Activated T-helper 2 cell treated with anti-CD3 and anti-CD28 coated beads, Interferon-gamma antibody, Interleukin-2, Interleukin-4, amounts not matched to agents 10 μg/mL and 5 μg/mL and 100 μg/mL, durations not matched to agents 14 hours and 24 hours and 36 hours (primary cell): ENCODE measurements at regions not wholly inside any gene's neighbourhood (a gene's known extent, or its start where the extent isn't known, plus 50 kb on each side); places are given as distances from the start of the nearest gene placed in this dataset.

Source experiments
- DNase-seq: peaks from one replicate; pipeline ENCODE4 v3.0.0; 2021; ENCODE audit warnings: low spot score
- H3K27ac Mint-ChIP-seq: one replicate; pipeline ENCODE4 v1.8.0; 2021; ENCODE audit warnings: mixed read lengths
- H3K27me3 Mint-ChIP-seq: one replicate; pipeline ENCODE4 v1.8.0; 2021; ENCODE audit warnings: low read depth, mixed read lengths
- H3K36me3 Mint-ChIP-seq: one replicate; pipeline ENCODE4 v1.8.0; 2021; ENCODE audit warnings: low read depth, mixed read lengths
- H3K4me1 Mint-ChIP-seq: one replicate; pipeline ENCODE4 v1.8.0; 2021; ENCODE audit warnings: low read depth, mixed read lengths
- H3K4me3 Mint-ChIP-seq: one replicate; pipeline ENCODE4 v1.8.0; 2021; ENCODE audit warnings: low read depth, mild to moderate bottlenecking, moderate library complexity, mixed read lengths
- H3K9me3 Mint-ChIP-seq: one replicate; pipeline ENCODE4 v1.8.0; 2021; ENCODE audit warnings: mixed read lengths
- intact Hi-C: fragments of 100-400 bp; cut with micrococcal nuclease; formaldehyde crosslinking; loops from one replicate; pipeline ENCODE4 v1.15.1; 2023

GRCh38 chr12:124490584-124491305 is 76.7 kb downstream of the NCOR2 start:
- no peaks in the 10 kb centered on the region for H3K27me3 Mint-ChIP-seq
- H3K4me3 Mint-ChIP-seq, result no peak overlapping the region
- no peak for DNase-seq
- no peaks in the 10 kb centered on the region for H3K9me3 Mint-ChIP-seq
- peaks cover 16% of the 10 kb centered on the region for H3K4me1 Mint-ChIP-seq
- H3K27ac Mint-ChIP-seq, result no peak overlapping the region
- peaks cover 6% of the 10 kb centered on the region for H3K36me3 Mint-ChIP-seq
- intact Hi-C loops, result loop anchor here (5.0 kb wide), 1 partner anchor 33 kb away; no protein-coding TSS in a partner anchor

DNA sequence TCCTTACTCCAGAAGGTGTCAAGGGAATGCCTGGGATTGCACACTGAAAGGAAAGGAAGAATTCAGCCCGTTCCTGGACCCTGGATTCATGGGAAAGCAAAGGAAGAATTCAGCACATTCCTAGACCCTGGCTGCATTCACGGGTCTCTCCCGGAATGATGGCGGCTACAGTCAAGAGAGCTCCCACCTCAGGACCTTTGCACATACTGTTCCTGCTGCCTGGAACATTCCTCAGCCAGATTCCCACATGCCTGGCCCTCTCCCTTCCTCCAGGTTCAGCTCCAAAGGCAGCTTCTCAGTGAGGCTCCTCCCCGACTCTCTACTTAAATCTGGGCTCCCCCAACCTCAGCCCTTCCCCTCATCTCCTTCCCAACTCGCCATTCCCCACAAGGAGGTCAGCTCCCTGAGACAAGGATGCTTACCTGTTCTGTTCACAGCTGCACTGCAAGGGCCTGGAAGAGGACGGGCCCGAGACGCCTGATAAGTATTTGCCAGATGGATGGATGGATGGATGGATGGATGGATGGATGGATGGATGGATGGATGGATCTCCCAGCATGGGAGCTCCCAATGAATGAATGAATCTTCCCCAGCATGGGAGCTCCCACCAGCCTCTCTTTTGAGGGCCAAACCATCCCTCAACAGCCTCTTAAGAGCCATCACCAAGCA is 77.4 kb downstream of the NCOR2 start:
- peaks cover 6% of the 10 kb centered on the region for H3K36me3 Mint-ChIP-seq
- intact Hi-C loops, result loop anchor here (5.0 kb wide), 1 partner anchor 33 kb away; no protein-coding TSS in a partner anchor

DNA sequence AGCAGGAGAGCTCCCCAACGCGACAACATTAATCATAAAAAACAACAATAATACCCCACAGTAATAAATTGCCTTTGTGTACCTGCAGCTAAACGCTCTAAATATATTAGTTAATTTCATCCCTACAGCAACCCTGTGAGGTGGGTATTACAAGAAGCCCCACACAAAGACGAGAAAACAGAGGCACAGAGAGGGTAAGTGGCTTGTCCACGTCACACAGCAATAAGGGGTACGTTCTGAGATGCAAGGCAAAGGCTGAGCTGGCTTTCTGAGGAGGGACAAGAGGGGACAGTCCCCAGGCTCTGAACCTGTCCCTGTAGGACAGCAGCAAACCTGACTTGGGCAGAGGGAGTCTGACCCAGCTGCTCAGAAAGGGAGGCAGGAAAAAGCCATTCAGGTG is 78.2 kb downstream of the NCOR2 start:
- Mint-ChIP-seq H3K9me3 (no peaks in the 10 kb centered on the region), H3K36me3 (peaks cover 12% of the 10 kb centered on the region), H3K27me3 (no peaks in the 10 kb centered on the region), H3K4me3 (no peak overlapping the region), H3K27ac (no peak overlapping the region), H3K4me1 (peaks cover 16% of the 10 kb centered on the region)
- intact Hi-C loops, result no loop called here
- DNase-seq, result no peak

More for the DNA sequence above, 77.4 kb downstream of the NCOR2 start:
- no peak overlapping the region for H3K27ac Mint-ChIP-seq
- H3K9me3 Mint-ChIP-seq, result no peaks in the 10 kb centered on the region
- no peak for DNase-seq
- peaks cover 15% of the 10 kb centered on the region for H3K4me1 Mint-ChIP-seq
- H3K27me3 Mint-ChIP-seq, result no peaks in the 10 kb centered on the region
- H3K4me3 Mint-ChIP-seq, result no peak overlapping the region

- no peak for DNase-seq
- Mint-ChIP-seq H3K4me3 (no peak overlapping the region), H3K27ac (no peak overlapping the region), H3K27me3 (no peaks in the 10 kb centered on the region), H3K4me1 (peaks cover 12% of the 10 kb centered on the region), H3K9me3 (no peaks in the 10 kb centered on the region), H3K36me3 (peaks cover 15% of the 10 kb centered on the region)
- intact Hi-C loops, result no loop called here
These were observed 78.9 kb downstream of the NCOR2 start for GRCh38 chr12:124488520-124488919.

- no peaks in the 10 kb centered on the region for H3K27me3 Mint-ChIP-seq
- DNase-seq, result no peak
- peaks cover 15% of the 10 kb centered on the region for H3K36me3 Mint-ChIP-seq
- no peak overlapping the region for H3K4me3 Mint-ChIP-seq
- H3K27ac Mint-ChIP-seq, result no peak overlapping the region
- intact Hi-C loops, result no loop called here
- H3K9me3 Mint-ChIP-seq, result no peaks in the 10 kb centered on the region
- H3K4me1 Mint-ChIP-seq, result peaks cover 7% of the 10 kb centered on the region
These were observed 79.6 kb downstream of the NCOR2 start for GRCh38 chr12:124487834-124488165.

- DNase-seq, result no peak
- Mint-ChIP-seq H3K36me3 (peaks cover 15% of the 10 kb centered on the region), H3K27ac (no peak overlapping the region), H3K4me1 (peaks cover 7% of the 10 kb centered on the region), H3K27me3 (no peaks in the 10 kb centered on the region), H3K9me3 (no peaks in the 10 kb centered on the region), H3K4me3 (no peak overlapping the region)
- intact Hi-C loops, result no loop called here
These were observed 80.2 kb downstream of the NCOR2 start for GRCh38 chr12:124487066-124487833.

GRCh38 chr12:124486346-124486963 is 81.0 kb downstream of the NCOR2 start:
- Mint-ChIP-seq H3K9me3 (no peaks in the 10 kb centered on the region), H3K27ac (no peak overlapping the region), H3K36me3 (peaks cover 20% of the 10 kb centered on the region), H3K4me1 (peaks cover 7% of the 10 kb centered on the region), H3K4me3 (no peak overlapping the region), H3K27me3 (no peaks in the 10 kb centered on the region)
- intact Hi-C loops, result no loop called here
- DNase-seq, result no peak

DNA sequence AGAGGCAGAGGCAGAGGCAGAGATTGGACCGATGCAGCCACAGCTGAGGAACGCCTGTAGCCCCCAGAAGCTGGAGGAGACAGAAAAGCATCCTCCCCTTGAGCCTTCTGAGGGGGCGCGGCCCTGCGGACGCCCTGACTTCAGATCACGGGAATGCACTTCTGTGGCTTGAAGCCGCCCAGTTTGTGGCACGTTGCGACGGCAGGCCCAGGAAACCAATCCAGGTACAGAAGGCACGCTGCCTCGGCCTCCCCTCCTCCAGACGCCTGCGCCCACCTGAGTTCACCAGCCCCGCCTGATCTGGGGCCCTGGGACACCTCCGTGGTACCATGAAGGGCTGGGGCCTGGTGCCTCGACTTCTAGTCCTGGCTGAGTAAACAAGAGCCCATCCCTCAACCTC is 82.0 kb downstream of the NCOR2 start:
- Mint-ChIP-seq H3K4me1 (peaks cover 13% of the 10 kb centered on the region), H3K4me3 (no peak overlapping the region), H3K27me3 (no peaks in the 10 kb centered on the region), H3K9me3 (no peaks in the 10 kb centered on the region), H3K27ac (no peak overlapping the region), H3K36me3 (peaks cover 24% of the 10 kb centered on the region)
- intact Hi-C loops, result no loop called here
- DNase-seq, result no peak

GRCh38 chr12:124484526-124484953 is 82.9 kb downstream of the NCOR2 start:
- peaks cover 24% of the 10 kb centered on the region for H3K36me3 Mint-ChIP-seq
- no peaks in the 10 kb centered on the region for H3K9me3 Mint-ChIP-seq
- intact Hi-C loops, result no loop called here
- no peak for DNase-seq
- H3K4me3 Mint-ChIP-seq, result no peak overlapping the region
- no peaks in the 10 kb centered on the region for H3K27me3 Mint-ChIP-seq
- H3K4me1 Mint-ChIP-seq, result peaks cover 15% of the 10 kb centered on the region
- no peak overlapping the region for H3K27ac Mint-ChIP-seq

DNA sequence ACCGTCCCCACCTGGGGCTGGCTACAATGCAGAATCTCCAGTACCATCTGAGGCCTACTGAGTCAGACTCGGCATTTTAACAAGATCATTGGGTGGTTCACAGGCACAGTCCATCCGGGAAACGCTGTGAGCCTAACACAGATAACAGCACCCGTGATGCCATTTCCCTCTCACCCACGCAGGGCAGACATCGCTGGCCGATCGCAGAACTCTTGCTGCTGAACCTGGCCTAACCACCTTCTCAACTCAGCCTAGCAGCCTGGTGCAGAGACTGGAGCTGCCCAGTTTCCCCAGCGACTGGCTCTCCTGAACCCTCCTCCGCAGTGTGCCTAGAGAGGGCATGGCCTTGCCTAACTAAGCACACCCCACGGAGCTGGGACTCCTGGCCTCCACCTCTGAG is 83.3 kb downstream of the NCOR2 start:
- no peak overlapping the region for H3K27ac Mint-ChIP-seq
- DNase-seq, result no peak
- no peaks in the 10 kb centered on the region for H3K27me3 Mint-ChIP-seq
- H3K4me3 Mint-ChIP-seq, result no peak overlapping the region
- H3K4me1 Mint-ChIP-seq, result peaks cover 18% of the 10 kb centered on the region
- H3K36me3 Mint-ChIP-seq, result peaks cover 29% of the 10 kb centered on the region
- no peaks in the 10 kb centered on the region for H3K9me3 Mint-ChIP-seq
- intact Hi-C loops, result no loop called here

DNA sequence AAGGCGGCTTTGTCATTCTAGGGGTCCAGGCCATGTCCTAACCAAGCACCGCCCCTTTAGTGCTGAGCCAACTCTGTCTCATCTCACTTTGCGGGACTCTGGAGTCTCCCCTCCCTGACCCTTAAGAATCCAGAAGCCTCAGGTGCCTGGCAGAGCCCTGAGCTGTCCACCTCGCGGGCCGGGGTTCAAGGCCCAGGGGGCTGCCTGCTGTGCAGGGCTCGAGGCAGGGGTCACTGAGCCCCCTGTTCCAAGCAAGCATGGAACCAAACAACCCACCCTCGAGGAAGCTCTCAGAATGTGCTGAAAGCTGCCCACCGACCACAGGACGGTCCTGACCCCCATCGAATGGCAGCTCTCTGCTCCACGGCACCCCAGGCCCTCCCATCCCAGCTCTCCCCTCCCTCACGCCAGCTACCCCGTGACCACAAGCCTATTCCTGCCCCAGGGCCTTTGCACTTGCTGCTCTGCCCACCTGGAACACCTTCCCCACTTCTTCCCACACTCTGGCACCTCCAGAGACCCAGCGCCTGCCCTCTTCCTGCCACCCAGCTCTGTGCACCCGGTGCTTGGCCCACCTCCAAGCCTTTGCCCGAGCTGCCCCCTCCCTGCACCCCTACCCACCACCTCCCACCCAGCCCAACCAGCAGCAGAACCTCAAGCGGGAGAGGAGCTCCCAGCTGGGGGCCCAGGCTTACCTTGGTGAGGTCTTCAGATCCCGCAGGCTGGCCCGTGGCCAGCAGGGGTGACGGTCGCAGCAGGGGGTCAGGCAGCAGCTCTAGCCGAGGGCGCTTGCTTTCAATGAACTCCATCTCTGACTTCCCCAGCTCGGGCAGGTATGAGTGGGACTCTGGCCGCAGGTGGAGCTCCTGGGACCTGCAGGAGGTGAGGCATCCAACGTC is 84.3 kb downstream of the NCOR2 start:
- Mint-ChIP-seq H3K4me1 (peaks cover 22% of the 10 kb centered on the region), H3K27me3 (no peaks in the 10 kb centered on the region), H3K4me3 (no peak overlapping the region), H3K9me3 (no peaks in the 10 kb centered on the region), H3K36me3 (peaks cover 35% of the 10 kb centered on the region), H3K27ac (no peak overlapping the region)
- intact Hi-C loops, result no loop called here
- no peak for DNase-seq

DNA sequence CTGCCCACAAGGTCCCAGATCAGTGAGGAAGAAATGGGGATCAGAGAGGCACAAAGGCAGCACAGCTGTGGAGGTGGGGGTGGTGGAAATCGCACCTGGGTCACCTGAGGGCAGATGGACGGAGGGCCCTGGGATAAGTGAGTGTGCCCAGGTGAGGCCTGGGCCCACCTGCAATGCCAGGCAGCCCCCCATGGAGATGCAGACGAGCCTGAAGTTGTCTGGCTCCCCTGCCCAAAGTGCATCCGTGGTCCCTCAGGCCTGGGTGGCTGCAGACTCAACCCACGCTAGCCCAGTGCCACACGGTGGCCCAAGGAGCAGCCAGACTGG is 84.9 kb downstream of the NCOR2 start:
- intact Hi-C loops, result no loop called here
- H3K4me1 Mint-ChIP-seq, result peaks cover 22% of the 10 kb centered on the region

More for the DNA sequence above, 84.9 kb downstream of the NCOR2 start:
- Mint-ChIP-seq H3K27me3 (no peaks in the 10 kb centered on the region), H3K9me3 (no peaks in the 10 kb centered on the region), H3K36me3 (peaks cover 41% of the 10 kb centered on the region), H3K27ac (no peak overlapping the region), H3K4me3 (no peak overlapping the region)
- DNase-seq, result no peak
